ENCODE measurements at regions not wholly inside any gene's neighbourhood (a gene's known extent, or its start where the extent isn't known, plus 50 kb on each side); places are given as distances from the start of the nearest gene placed in this dataset.
"Not testable (repeated sequence)": the region's sequence is repeated elsewhere in the genome, so short reads cannot be mapped to it uniquely, and the experiment has no call there.

DNA sequence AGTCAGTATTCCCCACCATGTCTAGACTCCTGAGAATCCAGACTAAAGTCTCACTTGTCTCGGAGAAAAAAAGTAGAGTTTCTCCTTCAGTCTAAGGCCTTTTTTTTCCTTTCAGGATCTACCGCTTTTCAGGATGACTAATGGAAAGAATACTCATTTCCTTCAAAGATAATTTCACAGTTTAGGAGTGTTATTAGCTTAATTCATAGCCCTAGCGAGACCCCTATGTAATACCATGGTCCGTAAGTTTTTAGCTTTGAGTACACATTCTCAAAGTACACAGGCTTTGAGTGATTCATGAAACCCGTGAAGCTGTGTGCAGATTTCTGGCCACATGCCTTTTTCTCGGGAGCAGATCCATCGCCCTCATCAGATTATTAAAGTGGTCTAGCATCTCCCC, 133.1 kb downstream of the SOX4 start:
- no peaks in the 10 kb centered on the region for H3K27me3 Mint-ChIP-seq
- no peaks in the 10 kb centered on the region for H3K36me3 Mint-ChIP-seq (ENCODE audit: low read depth)
- no peak overlapping the region for H3K4me3 Mint-ChIP-seq
- peaks cover 2% of the 10 kb centered on the region for H3K4me1 Mint-ChIP-seq
- ATAC-seq (no peak), DNase-seq (no peak)
- no peaks in the 10 kb centered on the region for H3K9me3 ChIP-seq (ENCODE audit: control insufficient read depth, low read length, poor library complexity, severe bottlenecking)
- H3K27ac Mint-ChIP-seq: no peak overlapping the region

GRCh38 chr6:21728141-21728540, 134.6 kb downstream of the SOX4 start:
- peaks cover 2% of the 10 kb centered on the region for H3K4me1 Mint-ChIP-seq
- no peak for DNase-seq
- H3K36me3 Mint-ChIP-seq (ENCODE audit: low read depth): no peaks in the 10 kb centered on the region
- ATAC-seq: no peak
- H3K9me3 ChIP-seq (ENCODE audit: control insufficient read depth, low read length, poor library complexity, severe bottlenecking): no peaks in the 10 kb centered on the region
- H3K27ac Mint-ChIP-seq: no peak overlapping the region
- no peak overlapping the region for H3K4me3 Mint-ChIP-seq
- H3K27me3 Mint-ChIP-seq: no peaks in the 10 kb centered on the region

DNA sequence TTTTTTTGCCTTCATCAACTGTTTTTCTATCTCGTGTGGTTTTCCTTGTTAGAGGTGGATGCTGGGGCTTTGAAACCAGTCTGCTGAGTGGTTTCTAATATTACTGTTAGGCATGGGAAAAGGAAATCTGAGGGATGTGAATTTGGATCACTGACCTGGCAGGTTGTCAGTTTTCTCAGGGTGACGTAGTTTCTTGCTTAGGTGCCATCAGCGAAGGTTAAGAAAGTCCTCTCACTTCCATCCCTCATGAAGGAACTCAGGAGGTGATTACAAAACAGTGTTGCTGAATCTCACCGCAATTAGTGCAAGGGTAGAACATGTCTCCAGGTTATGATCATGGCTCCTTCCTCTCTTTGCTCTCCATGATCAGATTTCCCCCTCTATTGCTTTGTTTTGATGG, 135.9 kb downstream of the SOX4 start:
- Mint-ChIP-seq H3K27ac (no peak overlapping the region), H3K36me3 (ENCODE audit: low read depth) (no peaks in the 10 kb centered on the region), H3K4me1 (peaks cover 2% of the 10 kb centered on the region), H3K4me3 (no peak overlapping the region), H3K27me3 (no peaks in the 10 kb centered on the region)
- no peak for DNase-seq
- H3K9me3 ChIP-seq (ENCODE audit: control insufficient read depth, low read length, poor library complexity, severe bottlenecking): no peaks in the 10 kb centered on the region
- no peak for ATAC-seq

DNA sequence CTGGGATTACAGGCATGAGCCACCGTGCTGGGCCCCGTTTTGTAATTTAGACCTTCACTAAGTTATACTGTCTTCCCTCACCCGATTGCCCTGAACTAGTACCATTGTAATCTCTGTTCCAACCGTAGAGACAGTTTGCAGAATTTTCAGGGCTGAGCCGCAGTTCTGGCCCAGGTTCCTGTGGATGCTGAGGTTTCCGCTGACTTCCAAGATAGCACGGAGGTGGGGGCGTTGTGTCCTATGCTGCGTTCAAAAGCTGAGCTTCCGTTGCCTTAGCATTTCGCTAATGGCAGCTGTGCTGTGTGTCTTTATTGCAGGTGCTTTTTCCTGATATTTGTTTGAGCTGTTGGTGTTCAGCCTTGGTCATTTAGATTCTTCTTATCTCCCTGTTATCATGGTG, 137.0 kb downstream of the SOX4 start:
- Mint-ChIP-seq H3K4me3 (no peak overlapping the region), H3K4me1 (peaks cover 2% of the 10 kb centered on the region), H3K36me3 (ENCODE audit: low read depth) (no peaks in the 10 kb centered on the region), H3K27me3 (no peaks in the 10 kb centered on the region), H3K27ac (no peak overlapping the region)
- H3K9me3 ChIP-seq (ENCODE audit: control insufficient read depth, low read length, poor library complexity, severe bottlenecking): no peaks in the 10 kb centered on the region
- ATAC-seq (no peak), DNase-seq (no peak)

GRCh38 chr6:21731411-21732031, 138.0 kb downstream of the SOX4 start:
- H3K27ac Mint-ChIP-seq: no peak overlapping the region
- no peaks in the 10 kb centered on the region for H3K9me3 ChIP-seq (ENCODE audit: control insufficient read depth, low read length, poor library complexity, severe bottlenecking)
- H3K36me3 Mint-ChIP-seq (ENCODE audit: low read depth): no peaks in the 10 kb centered on the region
- H3K4me1 Mint-ChIP-seq: no peaks in the 10 kb centered on the region
- no peak overlapping the region for H3K4me3 Mint-ChIP-seq
- DNase-seq (no peak), ATAC-seq (no peak)
- H3K27me3 Mint-ChIP-seq: peaks cover 5% of the 10 kb centered on the region

DNA sequence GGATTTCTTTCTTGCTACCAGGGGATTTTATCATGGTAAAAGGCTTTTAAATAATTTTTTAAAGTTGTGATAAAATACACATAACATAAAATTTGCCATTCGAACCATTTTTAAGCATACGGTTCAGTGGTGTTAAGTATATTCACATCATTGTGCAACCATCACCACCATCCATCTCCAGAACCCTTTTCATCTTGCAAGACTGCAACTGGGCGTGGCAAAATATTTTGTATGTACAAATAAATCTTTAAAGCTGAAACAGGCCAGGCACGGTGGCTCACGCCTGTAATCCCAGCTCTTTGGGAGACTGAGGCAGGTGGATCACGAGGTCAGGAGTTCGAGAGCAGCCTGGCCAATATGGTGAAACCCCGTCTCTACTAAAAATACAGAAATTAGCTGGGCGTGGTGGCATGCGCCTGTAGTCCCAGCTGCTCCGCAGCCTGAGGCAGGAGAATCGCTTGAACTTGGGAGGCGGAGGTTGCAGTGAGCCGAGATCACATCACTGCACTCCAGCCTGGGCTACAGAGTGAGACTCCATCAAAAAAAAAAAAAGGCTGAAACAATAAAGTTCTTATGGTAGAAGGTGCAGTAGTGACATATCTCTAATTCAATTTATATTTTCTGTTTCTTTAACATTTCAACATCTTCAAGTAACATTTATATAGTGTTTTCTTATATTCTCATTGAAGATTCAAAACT, 138.6 kb downstream of the SOX4 start:
- not testable (repeated sequence) for DNase-seq; H3K27me3 Mint-ChIP-seq; H3K4me3 Mint-ChIP-seq; H3K27ac Mint-ChIP-seq; ATAC-seq; H3K36me3 Mint-ChIP-seq (ENCODE audit: low read depth); H3K9me3 ChIP-seq (ENCODE audit: control insufficient read depth, low read length, poor library complexity, severe bottlenecking); H3K4me1 Mint-ChIP-seq

DNA sequence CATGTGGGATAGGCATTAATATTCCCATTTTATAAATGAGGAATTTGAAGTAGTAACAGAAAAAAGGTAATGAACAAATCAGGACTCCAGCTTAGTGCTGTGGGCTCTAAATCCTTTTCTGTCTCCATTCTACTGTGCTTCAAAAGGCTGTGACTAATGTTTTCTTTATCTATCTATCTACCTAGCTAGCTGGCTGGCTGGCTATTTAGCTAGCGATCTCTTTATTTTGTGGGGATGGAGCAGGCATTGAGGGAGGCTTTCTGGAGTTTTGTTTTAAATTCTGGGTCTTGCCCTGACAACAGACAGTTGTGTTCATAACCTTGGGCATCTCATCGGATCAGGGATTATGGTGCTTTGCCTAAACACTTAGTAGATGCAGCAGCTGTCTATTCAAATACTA, 139.2 kb downstream of the SOX4 start:
- ATAC-seq: no peak
- H3K4me1 Mint-ChIP-seq: no peaks in the 10 kb centered on the region
- no peak overlapping the region for H3K27ac Mint-ChIP-seq
- no peaks in the 10 kb centered on the region for H3K36me3 Mint-ChIP-seq (ENCODE audit: low read depth)
- DNase-seq: no peak
- no peaks in the 10 kb centered on the region for H3K9me3 ChIP-seq (ENCODE audit: control insufficient read depth, low read length, poor library complexity, severe bottlenecking)
- H3K27me3 Mint-ChIP-seq: peaks cover 12% of the 10 kb centered on the region
- H3K4me3 Mint-ChIP-seq: no peak overlapping the region

DNA sequence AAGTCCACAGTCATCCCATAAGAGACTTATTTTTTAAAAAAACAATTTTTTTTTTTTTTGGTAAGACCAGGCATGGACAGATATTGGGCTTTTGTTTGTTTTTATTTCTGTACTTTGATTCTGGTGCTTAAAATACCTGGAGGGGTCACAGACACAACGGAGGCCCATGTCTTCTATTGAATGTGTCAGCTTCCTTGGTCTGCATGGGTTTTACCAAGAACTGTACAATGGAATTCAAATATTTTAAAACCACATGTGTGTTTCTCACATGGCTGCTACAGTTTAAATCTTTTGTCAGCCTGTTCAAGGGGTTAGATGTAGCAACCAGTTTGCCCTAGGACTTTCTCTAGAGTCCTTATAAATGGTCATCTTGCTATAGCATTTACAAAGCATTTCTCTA, 139.8 kb downstream of the SOX4 start:
- no peak for ATAC-seq
- Mint-ChIP-seq H3K36me3 (ENCODE audit: low read depth) (no peaks in the 10 kb centered on the region), H3K27me3 (peaks cover 12% of the 10 kb centered on the region), H3K27ac (no peak overlapping the region), H3K4me3 (no peak overlapping the region), H3K4me1 (no peaks in the 10 kb centered on the region)
- H3K9me3 ChIP-seq (ENCODE audit: control insufficient read depth, low read length, poor library complexity, severe bottlenecking): no peaks in the 10 kb centered on the region
- DNase-seq: no peak

DNA sequence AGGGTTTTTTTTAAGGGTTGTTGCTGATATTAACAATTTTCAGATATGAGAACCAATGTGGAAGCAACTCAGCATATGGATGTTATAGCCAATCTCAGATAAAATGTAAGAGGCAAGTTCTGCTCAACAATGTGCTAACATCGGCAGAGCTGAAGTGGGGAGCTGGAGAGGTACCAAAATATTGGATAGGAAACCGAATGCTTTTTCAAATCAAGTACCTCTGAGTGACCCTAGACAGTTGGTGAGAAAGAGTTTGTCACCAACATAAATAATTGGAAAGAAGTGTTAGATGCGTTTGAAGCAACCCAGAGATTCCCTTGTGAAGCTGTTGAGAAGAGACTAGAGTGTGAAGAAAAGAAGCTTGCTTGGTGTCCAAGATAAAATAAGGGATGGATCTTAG, 140.7 kb downstream of the SOX4 start:
- H3K36me3 Mint-ChIP-seq (ENCODE audit: low read depth): no peaks in the 10 kb centered on the region
- peaks cover 14% of the 10 kb centered on the region for H3K27me3 Mint-ChIP-seq
- ATAC-seq (no peak), DNase-seq (no peak)
- no peaks in the 10 kb centered on the region for H3K4me1 Mint-ChIP-seq
- no peaks in the 10 kb centered on the region for H3K9me3 ChIP-seq (ENCODE audit: control insufficient read depth, low read length, poor library complexity, severe bottlenecking)
- no peak overlapping the region for H3K27ac Mint-ChIP-seq
- no peak overlapping the region for H3K4me3 Mint-ChIP-seq

DNA sequence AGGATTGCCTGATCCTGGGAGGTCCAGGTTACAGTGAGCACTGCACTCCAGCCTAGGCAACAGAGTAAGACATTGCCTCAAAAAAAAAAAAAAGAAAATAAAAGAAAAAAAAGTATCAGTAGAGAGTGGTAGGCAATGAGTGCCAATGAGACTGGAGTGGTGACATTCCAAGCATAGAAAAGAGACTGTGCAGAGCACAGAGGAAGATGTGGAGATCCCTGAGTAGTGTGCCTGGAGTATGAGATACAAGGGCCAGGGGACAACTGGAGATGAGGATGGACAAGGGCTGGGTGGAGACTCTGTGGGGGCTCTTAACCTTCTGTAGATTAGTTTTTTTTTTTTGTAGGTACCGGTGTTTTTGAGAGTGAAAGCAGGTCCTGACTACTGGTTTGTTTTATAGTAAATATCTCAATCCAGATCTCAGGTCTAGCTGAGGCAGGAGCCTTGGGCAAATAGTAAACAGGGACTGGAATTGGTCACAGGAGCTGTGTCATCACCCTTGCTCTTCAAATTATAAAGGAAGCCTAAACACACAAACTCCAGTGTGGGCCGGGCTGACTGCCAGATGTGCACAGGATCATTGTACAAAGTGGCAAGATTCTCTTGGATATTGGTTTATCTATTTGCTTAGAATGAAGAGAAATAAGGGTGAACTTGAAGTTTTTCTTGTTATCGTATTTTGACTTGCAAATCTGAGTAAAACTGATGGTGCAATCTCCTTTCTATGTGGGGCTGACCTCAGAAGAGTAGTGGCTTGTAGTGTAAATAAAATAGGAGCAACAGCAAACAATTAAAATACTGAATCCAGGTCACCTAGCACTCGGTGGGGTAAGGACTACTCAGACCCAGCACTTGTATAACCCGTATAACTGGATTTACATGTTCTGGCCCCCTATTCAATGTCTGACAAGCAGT, 144.9 kb downstream of the SOX4 start:
- Mint-ChIP-seq H3K4me1 (no peaks in the 10 kb centered on the region), H3K27me3 (peaks cover 23% of the 10 kb centered on the region)

GRCh38 chr6:21739241-21739640, 145.7 kb downstream of the SOX4 start:
- no peaks in the 10 kb centered on the region for H3K4me1 Mint-ChIP-seq
- DNase-seq (no peak), ATAC-seq (no peak)
- H3K27me3 Mint-ChIP-seq: peaks cover 23% of the 10 kb centered on the region
- no peaks in the 10 kb centered on the region for H3K36me3 Mint-ChIP-seq (ENCODE audit: low read depth)
- no peak overlapping the region for H3K4me3 Mint-ChIP-seq
- no peaks in the 10 kb centered on the region for H3K9me3 ChIP-seq (ENCODE audit: control insufficient read depth, low read length, poor library complexity, severe bottlenecking)
- H3K27ac Mint-ChIP-seq: no peak overlapping the region

More for the DNA sequence above, 144.9 kb downstream of the SOX4 start:
- H3K36me3 Mint-ChIP-seq (ENCODE audit: low read depth): no peaks in the 10 kb centered on the region
- no peak overlapping the region for H3K4me3 Mint-ChIP-seq
- no peak for ATAC-seq
- H3K9me3 ChIP-seq (ENCODE audit: control insufficient read depth, low read length, poor library complexity, severe bottlenecking): no peaks in the 10 kb centered on the region
- no peak overlapping the region for H3K27ac Mint-ChIP-seq
- DNase-seq: no peak

DNA sequence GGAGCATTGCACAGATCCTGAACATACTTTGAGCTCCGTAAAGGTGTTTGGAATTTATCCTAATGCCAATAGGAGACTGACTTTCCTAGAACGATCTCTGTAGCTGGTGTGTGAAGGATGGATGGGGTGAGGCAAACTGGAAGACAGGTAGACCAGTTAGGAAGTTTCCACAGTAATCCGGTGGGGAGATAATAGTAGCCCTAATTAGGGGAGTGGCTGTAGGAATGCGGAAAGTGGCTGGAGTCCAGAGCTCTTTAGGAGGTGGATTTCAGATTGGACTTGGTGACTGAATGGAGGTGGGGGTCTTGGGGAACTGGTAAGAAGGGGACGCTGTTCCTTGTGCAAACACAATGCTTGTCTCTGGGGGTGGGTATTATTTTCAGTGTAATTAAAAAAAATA, 146.3 kb downstream of the SOX4 start:
- ATAC-seq (no peak), DNase-seq (no peak)
- H3K27me3 Mint-ChIP-seq: peaks cover 23% of the 10 kb centered on the region
- H3K36me3 Mint-ChIP-seq (ENCODE audit: low read depth): no peaks in the 10 kb centered on the region
- no peaks in the 10 kb centered on the region for H3K4me1 Mint-ChIP-seq
- H3K9me3 ChIP-seq (ENCODE audit: control insufficient read depth, low read length, poor library complexity, severe bottlenecking): no peaks in the 10 kb centered on the region
- no peak overlapping the region for H3K27ac Mint-ChIP-seq
- H3K4me3 Mint-ChIP-seq: no peak overlapping the region

DNA sequence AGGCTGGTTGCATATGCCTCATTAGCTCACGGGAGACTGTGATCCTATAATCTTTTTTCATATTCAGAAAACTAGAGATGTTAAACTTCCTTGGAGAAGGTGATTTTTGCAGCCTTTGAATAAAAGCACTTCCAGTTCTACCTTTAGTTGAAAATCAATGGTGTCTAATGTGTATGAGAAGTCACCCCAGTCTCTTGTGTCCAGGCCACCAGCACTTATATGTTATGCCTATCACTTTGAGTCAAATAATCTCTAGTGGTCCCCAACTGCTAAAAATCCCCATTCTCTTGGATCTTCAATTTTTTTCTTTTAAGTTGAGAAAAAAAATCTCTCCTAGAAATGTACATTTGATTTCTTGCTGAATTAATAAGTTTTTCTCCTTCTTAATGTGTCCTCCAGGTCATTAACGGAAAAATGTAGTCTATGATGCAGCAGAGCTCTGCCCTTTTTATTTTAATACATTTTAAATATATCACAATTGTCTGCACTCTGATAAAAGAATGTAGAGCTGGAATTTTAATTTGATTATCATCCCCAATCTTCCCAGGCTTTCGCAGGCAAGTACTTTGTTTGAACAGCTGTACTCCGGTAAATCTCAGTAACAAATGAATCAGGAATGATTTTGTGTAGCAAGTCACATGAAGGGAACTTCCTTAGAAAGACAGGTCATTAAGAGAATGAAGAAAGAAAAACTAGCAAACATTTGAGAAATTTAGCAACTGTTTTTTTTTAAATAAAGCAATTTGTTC, 147.0 kb downstream of the SOX4 start:
- no peak overlapping the region for H3K4me3 Mint-ChIP-seq
- DNase-seq: no peak
- ATAC-seq: no peak
- no peak overlapping the region for H3K27ac Mint-ChIP-seq
- H3K9me3 ChIP-seq (ENCODE audit: control insufficient read depth, low read length, poor library complexity, severe bottlenecking): no peaks in the 10 kb centered on the region
- H3K36me3 Mint-ChIP-seq (ENCODE audit: low read depth): no peaks in the 10 kb centered on the region
- no peaks in the 10 kb centered on the region for H3K4me1 Mint-ChIP-seq
- H3K27me3 Mint-ChIP-seq: peaks cover 23% of the 10 kb centered on the region
